Stimulated activated CD4-positive, alpha-beta T cell treated with anti-CD3 and anti-CD28 coated beads, Interleukin-12 subunit alpha, Interleukin-12 subunit beta, amount 100 ng/mL, for 48 hours (primary cell): ENCODE measurements at regions not wholly inside any gene's neighbourhood (a gene's known extent, or its start where the extent isn't known, plus 50 kb on each side); places are given as distances from the start of the nearest gene placed in this dataset.

ENCODE experiments used
- DNase-seq, 3 donors: peaks; one replicate each; pipeline ENCODE4 v3.0.0-alpha.2; 2020; ENCODE audit warnings: low read depth in 2 of 3, low spot score in 1 of 3

GRCh38 chr7:36090976-36091873 lies 61.8 kb upstream of the EEPD1 start:
- no peak for DNase-seq

- no peak for DNase-seq
Observed at GRCh38 chr7:36091874-36092176, 61.2 kb upstream of the EEPD1 start.

- DNase-seq: no peak
Observed at GRCh38 chr7:36092221-36092771, 60.8 kb upstream of the EEPD1 start.

- DNase-seq: no peak
Observed at GRCh38 chr7:36096460-36097095, 56.5 kb upstream of the EEPD1 start.

- no peak for DNase-seq
Observed at GRCh38 chr7:36098096-36098495, 55.0 kb upstream of the EEPD1 start.

- no peak for DNase-seq
Observed at GRCh38 chr7:36100226-36100625, 52.8 kb upstream of the EEPD1 start.

- DNase-seq: no peak
Observed at GRCh38 chr7:36100634-36101033, 52.4 kb upstream of the EEPD1 start.
